GM19351 (cell line): ENCODE measurements at regions not wholly inside any gene's neighbourhood (a gene's known extent, or its start where the extent isn't known, plus 50 kb on each side); places are given as distances from the start of the nearest gene placed in this dataset.
A peak's percentile ranks its signal among the peaks of the same experiment; 100 is the strongest.
"Not testable (repeated sequence)": the region's sequence is repeated elsewhere in the genome, so short reads cannot be mapped to it uniquely, and the experiment has no call there.

Source experiments
- ATAC-seq: cut with Tn5 transposase; IDR thresholded peaks from one replicate; pipeline ENCODE4 v1.9.1; 2021; ENCODE audit warnings: mild to moderate bottlenecking, moderate library complexity; ENCODE audit not compliant: unreplicated experiment

DNA sequence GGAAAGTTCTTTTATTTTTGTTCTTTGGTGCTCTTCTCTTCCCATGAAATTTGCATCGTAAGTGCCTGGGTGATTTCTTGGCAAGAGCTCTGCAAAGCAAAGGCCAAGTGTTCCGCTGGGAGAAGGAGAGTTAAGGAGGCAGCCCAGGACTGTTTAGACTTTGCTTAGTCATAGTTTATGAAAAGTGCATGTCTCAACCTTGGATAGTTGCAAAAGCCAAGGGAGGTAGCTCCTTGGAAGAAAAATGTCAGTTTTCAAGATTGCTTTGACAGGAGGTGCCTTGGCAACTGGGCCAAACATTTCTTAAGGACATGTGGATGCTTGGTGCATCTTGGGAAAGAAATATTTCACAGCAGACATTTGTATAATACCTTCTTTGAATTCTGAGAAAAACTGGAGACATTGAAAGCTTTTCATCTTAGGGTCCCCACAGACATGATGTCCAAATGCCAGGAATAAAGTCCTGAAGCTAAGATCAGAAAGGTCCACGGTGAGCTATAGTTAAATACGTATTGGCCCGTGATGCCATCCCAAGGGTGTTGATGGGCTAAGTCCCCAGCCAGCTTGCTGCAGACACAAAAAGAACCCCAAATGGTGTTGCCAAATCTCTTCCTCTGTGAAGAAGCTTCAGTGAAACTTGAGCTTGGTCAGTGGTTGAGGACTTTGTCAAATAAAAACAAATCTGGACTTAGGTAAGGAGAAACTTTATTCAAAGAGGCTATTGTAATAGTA lies 96.3 kb upstream of the THUMPD2 start:
- ATAC-seq, result no peak

DNA sequence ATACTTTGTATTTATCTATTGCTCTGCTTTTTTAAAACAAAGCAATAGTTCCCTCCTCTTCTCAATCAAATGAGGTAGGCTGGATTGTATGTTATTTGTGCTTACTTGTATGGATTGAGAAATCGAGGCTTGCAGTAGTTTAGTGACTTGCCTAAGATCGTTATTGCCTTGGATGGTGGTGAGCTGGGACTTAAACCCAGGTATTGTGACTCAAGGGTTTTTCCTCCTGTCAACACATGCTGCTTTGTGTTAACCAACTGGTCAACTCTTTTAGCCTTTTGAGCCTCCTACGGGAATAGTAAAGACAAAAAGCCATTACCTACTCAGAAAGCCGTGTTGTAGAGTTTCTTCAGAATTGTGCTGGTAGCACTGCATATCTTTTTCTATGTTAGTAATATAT lies 95.2 kb upstream of the THUMPD2 start:
- no peak for ATAC-seq

DNA sequence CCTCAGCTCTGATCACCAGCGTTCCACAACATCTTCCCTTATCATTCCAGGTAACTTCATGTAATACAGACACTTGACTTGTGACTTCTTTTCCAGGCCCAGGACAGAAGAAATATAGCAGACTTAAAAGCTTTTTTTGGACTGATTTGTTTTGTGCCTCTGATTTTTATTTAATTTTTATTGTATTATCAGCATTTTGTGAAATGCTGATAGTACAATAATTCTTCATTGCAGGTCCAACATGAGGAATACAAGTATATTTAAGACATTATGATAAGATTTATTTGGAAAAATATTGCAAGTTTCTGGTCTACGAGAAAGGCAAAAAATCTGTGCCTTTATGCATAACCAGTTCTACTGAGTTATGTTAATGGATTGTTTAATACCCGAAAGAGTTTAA lies 94.5 kb upstream of the THUMPD2 start:
- no peak for ATAC-seq

DNA sequence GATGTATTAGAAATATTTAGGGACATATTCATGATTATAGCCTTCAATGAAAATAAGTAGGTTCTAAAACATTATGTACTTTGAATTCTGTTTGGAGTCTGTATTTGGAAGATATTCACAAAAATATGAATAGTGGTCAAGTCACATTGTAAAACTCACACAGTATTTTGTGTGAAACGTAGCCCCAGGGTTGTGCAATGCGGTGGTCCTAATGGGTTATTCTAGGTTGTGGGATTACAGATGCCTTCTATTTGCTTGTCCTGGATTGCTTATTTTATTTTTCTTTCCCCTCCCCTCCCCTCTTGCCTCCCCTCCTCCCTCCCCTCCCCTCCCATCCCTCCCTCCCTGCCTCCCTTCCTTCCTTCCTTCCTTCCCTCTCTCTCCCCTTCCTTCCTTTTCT lies 93.7 kb upstream of the THUMPD2 start:
- ATAC-seq, result no peak

DNA sequence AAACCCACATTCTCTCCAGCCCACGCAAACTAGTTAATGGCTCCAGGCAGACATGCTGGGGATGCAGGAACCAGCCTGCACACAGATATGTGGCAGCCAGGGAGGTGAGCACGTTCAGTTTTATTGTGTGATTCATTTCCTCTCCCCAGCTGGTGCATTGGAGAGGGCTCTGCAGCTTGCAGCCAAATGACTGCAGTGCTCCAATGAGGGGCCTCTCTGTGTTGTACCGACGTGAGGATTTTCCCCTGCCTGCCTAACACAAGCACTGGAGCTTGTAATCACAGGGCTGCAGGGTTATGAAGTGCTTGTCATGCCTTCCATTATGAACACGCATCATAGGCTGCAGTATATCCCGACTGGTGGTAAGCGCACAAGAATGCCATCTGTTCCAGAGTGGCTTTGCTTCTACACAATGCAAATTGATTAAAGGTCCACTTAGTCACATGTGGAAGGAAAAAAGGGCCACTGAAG lies 92.3 kb upstream of the THUMPD2 start:
- ATAC-seq, result no peak

DNA sequence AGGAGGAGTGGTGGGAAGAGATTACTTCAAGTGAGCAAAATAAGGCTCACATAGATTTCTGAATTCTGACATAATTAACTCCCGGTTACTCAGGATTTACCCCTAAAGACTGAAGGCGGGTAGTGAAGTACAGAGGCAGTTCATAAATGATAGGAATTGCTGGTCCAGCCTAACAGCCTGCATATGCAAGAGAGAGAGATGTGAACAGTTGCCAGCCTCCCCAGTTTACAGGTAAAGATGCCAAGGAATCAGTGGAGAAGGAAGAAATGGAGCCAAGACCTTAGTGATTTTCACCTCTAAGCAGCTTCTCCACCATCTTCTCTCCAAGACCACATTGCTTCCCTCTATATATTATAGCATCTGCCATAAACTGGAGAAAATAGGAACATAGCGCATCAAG lies 91.8 kb upstream of the THUMPD2 start:
- ATAC-seq, result no peak

DNA sequence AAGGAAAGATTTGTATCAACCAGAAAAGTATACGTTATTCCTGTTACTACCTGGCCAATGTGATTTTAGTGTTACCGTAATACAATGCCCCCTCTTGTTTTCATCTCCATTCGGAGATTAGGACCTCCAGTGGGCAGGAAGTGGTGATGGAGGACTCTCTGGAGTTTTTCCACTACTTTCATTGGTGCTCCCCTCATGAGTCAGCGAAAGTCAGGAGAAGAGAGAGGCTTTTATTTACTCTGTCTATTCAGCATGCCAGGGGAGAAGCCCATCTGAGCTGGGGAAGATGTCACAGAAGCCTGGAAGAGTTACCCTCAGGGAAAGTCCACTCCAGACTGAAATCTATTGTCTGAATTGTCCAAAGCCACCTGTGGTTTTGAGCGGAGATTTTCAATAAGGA lies 88.2 kb upstream of the THUMPD2 start:
- ATAC-seq, result no peak

DNA sequence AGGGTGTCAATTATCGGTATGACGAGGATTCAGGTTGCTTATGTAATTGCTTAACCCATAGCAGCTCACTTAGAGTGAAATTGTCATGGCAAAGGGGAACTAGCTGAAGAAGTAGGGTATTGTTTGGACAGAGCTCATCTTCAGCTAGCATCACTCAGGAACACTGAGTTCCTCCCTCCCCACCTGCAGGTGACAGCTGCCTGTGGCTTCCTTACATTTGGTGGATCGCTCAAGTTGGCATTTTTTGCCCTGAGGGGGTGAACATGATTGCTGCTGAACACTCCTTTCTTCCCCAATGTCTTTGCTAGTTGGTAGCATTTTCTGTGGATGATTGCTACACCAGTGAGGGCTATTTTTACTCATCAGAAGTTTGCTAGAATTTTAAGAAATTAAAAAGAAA lies 86.7 kb upstream of the THUMPD2 start:
- ATAC-seq, result no peak

DNA sequence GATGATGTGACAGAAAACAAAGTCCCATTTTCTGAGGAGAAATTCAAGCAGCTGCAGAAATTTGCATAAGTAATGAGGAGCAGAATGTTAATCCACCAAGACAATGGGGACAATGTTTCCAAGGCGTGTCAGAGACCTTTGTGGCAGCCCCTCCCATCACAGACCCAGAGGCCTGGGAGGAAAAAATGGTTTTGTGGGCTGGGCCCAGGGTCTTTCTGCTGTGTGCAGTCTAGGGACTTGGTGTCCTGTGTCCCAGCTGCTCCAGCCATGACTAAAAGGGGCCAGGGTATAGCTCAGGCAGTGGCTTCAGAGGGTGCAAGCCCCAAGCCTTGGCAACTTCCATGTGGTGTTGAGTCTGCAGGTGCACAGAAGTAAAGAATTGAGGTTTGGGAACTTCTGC lies 84.6 kb upstream of the THUMPD2 start:
- not testable (repeated sequence) for ATAC-seq

DNA sequence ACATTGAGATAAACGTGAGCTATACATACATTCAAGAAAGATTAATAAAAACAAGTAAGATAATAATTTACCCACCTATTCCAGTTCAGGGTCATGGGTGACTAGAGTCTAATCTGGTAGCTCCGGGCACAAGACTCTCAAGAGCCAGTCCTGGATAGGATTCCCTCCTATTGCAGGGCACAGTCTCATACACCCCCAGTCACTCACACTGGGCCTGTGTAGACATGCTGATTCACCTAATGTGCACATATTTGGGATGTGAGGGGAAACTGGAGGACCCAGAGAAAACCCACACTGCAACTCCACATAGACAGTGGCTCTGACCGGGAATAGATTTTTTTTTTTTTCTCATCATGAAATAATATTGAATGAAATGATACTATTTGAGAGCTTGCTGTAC lies 81.5 kb upstream of the THUMPD2 start:
- no peak for ATAC-seq

DNA sequence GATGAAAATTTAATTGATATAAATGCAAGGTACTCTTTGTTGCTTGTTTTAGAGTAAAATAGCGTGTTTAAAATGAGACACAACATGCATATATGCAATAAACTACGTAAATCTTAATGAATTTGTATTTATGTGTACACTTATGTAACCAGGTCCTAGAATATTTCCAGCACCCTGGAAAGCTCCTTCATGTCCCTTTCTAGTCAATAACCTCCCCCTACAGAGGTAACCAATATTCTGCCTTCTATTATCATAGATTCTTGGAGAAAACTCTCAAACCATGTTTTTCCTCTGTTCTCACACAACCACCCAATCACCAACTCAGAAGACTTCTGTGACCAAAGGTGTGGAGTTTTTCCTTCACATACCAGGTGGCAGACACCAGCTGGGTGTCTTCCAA lies 79.6 kb upstream of the THUMPD2 start:
- ATAC-seq, result no peak

DNA sequence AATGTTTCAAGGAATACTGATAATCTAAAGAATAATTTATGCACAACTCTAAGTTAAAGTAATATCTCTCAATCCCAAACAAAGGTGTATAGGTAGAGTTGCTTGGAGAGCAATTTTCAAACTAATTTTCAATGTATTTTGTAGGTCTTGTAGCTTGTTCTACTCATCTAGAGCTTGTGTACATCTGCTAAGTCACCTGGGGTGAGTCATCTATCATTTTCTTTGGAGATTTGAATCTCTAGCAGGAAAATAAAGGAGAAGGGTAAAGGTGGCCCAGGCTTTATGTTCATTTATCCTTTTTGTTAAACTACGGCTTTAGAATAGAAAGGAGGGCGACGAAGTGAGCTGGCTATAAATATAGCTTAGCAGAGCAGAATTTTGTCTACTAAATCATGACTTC lies 76.8 kb upstream of the THUMPD2 start:
- no peak for ATAC-seq

DNA sequence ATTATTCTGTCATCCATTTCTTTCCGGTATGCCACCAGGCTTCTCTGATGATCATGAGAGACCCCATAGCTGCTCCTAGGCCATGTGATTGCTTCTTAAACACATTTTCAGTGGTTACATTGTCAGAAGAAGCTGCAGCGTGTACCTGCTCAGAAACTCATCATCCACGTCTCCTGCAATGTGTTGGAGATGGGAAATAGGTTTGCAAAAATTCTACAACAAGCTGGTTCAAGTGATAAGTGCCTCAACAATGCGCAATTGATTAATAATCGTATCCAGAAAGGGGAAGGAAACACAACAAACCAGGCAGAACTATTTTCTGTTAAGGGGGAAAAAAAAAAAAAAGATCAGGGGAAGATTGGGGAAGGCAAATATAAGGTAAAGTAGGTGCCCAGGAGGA lies 75.7 kb upstream of the THUMPD2 start:
- no peak for ATAC-seq

DNA sequence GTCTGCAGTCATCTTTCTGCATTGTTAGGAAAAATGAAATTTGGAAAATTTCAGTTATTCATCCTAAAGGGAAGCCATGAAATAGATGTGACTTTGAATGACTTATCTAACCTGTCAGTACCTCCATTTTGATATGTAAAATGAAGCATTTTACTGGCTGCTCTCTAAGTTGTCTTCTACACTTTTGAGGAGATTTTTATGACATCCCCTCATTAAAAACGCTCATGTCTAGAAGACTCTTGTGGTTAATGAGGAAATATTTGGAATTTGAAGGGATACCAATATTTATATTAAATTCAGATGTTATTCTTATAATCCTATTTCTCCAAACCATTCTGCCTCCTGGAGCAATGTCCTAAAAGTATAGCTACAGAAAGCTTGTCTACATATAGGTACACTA lies 73.8 kb upstream of the THUMPD2 start:
- no peak for ATAC-seq

DNA sequence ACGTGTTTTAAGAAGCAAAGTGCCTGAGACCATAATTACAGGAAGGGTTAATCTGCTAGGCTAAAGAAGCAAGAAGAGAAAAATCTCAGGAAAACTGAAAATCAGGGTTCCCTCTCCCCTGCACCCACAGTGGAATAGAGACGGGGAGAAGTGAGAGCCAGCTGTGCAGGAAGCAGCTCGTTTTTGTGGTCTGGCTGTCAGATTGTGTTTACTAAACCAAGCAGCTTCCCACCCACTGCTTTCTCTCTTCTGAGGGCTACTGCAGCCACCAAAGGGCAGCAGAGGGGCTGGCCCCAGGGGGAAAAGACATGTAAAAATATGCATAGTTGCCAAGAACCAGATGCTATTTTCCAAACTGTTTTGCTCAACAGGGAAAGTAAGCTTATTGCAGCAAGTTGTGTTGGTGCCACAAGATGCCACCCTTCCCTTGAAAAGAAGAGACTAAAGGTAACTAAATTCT lies 72.6 kb upstream of the THUMPD2 start:
- peak; percentile 98 for ATAC-seq

DNA sequence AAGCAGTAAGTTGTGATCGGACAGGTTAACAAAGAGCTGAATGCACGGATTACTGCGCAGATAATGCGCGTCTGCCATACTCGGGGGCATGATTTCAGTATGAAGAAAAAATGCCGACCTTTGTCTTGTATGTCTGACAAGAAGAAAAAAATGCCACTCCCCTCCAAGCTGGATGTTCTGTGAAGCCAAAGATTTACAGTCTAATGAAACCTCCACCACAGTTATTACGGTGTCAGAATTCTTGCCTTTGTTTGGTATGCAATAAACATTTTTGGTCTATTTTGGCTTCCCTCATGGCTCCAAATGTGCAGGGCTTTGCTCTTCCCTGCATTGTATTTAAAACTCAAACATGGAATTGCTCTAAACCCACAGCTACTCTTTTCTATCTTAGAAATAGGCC lies 72.2 kb upstream of the THUMPD2 start:
- ATAC-seq, result peak; percentile 4

DNA sequence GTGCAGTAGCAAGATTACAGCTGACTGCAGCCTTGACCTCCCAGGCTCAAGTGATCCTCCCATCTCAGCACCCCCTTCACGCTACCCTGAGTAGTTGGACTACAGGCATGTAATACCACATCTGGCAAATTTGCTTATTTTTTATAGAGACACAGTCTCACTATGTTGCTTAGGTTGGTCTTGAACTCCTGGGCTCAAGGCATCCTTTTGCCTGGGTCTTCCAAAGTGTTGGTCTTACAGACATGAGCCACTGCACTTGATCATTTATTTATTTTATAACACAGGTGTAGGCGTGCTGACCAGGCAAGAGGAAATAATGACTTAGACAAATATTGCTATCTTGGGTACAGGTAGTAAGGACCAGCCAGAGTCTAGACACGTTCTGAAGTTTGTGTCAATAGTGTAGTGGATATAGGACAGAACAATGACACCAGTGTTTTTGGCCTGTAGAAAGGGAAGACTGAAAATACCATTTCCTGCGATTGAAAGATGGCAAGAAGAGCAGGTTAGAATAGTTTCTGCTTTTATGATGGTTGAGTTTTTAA lies 71.0 kb upstream of the THUMPD2 start:
- no peak for ATAC-seq

DNA sequence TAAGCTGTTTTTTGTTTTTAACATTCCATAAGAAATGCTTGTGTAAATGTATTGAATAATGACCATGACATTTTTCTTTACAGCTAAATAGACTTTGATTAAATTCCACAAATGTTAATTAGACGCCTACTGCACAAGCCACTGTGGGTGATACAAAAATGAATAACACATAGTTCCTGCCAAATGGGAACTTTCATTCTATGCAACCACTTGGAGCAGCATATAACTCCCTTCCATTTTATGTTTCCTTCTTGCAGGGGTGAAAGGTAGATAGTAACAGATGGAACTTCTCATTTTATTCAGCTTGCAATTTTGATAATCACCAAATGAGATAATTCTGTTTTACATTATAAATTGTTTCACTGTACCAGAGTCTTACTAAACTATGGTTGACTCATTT lies 70.0 kb upstream of the THUMPD2 start:
- no peak for ATAC-seq

DNA sequence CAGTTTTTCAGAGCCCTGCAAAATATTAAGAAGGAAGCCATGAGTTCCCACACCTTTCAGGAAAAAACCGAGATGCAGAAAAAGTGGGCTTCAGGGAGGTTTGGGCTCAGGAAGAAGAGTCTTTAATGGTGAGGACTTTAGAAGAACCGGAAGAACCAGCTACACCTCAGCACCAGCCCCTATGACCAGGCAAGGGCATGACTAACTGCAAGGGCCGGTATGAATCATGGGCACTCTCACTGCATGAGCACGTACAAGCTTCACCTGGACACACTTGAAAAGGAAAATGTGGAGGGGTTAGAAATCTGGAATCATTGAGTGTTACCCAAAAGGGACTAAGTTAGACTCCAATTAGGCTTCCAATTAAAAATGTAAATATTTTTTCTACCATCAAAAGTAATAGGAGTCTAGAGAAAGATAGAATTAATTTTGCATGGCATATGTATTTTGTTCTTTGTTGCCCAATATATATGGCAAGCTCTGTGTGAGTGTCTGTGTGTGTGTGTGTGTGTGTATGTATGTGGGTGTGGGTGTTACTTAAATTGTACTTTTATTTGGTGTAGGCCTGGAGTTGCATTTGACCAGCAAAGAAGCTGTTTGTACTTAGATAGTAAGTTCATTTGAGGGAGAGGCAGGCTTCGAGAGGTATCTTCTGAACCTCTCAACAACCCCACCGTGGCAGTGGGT lies 66.5 kb upstream of the THUMPD2 start:
- no peak for ATAC-seq

DNA sequence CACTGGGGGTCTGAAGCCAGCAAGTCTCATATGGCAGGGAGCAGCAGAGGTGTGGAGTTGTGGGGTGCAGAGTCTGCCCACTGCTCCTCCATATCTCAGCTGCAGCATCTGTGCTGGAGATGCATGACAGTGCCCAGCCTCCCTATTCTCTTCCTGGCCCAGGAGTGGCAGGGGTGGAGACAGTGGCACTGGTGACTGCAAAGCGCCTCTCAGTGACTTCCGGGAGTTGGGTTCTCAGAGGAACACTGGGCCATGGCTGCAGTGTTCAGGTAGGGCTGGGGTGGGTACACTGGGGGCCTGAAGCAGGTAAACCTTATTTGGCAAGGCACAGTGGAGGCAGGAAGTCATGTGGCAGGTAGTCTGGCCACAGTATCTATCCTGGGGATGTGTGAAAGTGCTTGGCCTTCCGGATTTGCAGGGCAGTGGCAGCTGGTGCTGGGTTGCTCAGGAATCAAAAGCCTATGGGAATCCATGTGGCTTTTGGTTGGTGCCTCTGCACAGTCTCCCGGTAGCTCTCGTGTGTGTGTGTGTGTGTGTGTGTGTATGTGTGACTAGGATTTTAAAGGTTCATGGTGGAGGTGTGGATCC lies 60.3 kb upstream of the THUMPD2 start:
- peak; percentile 30 for ATAC-seq

DNA sequence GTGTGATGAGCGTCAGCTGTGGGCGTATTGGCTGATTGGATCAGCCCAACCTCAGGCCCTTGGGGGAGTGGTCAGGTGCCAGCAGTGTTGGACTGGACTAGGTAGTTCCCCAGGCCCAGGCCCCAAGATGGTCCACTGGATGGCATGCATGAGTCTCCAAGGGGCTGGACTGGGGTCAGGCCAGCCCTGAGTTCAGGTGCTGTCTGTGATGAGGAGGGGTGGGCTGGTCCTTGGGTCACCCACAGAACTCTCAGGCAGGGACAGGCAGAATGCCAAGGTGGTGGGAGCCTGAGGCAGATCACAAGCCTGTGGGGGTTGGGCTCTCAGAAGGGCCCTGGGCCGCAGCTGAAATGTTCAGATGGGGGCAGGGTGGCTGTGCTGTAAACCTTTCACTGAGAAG lies 59.5 kb upstream of the THUMPD2 start:
- no peak for ATAC-seq
